B cell (primary cell): ENCODE measurements at regions not wholly inside any gene's neighbourhood (a gene's known extent, or its start where the extent isn't known, plus 50 kb on each side); places are given as distances from the start of the nearest gene placed in this dataset.

Source experiments
- CTCF ChIP-seq: fragments of 200-600 bp; IDR thresholded peaks from one replicate; pipeline ENCODE4 v1.8.0; 2022; ENCODE audit warnings: antibody characterized with exemption, mild to moderate bottlenecking
- EZH2 ChIP-seq: IDR thresholded peaks from 2 replicates; pipeline ENCODE4 v1.6.1; 2012; ENCODE audit warnings: borderline replicate concordance, low read depth, mild to moderate bottlenecking, moderate library complexity, low read length; ENCODE audit not compliant: insufficient read depth, poor library complexity, severe bottlenecking

- TF ChIP-seq CTCF (no peak), EZH2 (no peak)
Measured at GRCh38 chr5:96043446-96043845, 81.8 kb upstream of the ELL2 start.
